ENCODE measurements at regions not wholly inside any gene's neighbourhood (a gene's known extent, or its start where the extent isn't known, plus 50 kb on each side); places are given as distances from the start of the nearest gene placed in this dataset.
A peak's percentile ranks its signal among the peaks of the same experiment; 100 is the strongest.
"Not testable (repeated sequence)": the region's sequence is repeated elsewhere in the genome, so short reads cannot be mapped to it uniquely, and the experiment has no call there.

DNA sequence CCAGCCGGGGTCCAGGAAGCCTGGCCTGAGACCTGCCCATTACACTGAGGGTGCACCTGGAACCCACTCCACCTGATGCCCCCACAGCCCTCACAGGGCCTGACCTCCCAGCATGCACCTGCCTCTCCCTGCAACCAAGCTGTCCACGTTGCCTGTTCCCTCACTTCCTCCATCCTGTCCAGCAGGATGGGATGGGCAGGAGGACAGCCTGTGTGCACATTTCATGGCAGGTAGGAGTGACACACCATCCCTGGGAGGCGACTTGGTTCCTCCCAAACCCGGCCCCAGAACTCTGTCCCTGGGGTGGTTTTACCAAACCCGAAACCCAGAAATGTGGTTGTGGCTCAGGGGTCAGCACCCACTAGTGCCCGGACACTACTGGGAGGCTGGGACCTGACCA is 203.8 kb upstream of the ZNF519 start:
- DNase-seq (ENCODE audit: low spot score) = not testable (repeated sequence)

DNA sequence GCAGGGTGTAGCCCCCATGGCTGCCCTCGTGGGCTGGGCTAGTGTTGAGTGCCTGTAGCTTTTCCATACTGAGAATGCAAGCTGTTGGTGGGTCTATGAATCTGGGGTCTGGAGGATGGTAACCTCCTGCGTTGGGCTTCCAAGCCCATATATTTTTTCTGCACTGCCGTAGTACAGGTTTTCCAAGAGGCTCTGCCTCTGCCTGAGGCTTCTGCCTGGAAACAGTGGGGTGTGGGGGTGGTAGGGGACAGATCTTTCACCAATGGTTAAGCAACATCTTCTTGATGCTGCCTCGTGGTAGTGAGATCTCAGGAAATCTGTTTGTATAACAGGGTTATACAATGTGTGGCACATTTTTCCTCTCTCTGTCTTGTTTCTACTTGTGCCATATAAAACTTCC is 189.0 kb upstream of the ZNF519 start:
- DNase-seq (ENCODE audit: low spot score) = not testable (repeated sequence)

DNA sequence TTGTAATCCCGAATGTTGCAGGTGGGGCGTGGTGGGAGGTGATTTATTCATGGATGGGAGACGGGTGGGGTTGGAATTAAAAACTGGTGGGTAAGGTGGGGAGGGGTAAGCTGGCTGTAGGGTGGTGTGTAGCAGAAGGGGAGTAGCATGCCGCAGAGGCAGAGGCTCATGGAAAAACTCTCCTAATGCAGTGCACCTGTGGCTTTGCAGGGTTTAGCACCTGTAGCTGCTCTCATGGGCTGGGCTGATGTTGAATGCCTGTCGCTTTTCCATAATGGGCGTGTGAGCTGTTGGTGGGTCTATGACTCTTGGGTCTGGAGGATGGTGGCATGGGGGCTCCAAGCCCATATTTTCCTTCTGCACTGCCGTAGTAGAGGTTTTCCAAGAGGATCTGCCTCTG is 169.0 kb upstream of the ZNF519 start:
- DNase-seq (ENCODE audit: low spot score) = not testable (repeated sequence)

DNA sequence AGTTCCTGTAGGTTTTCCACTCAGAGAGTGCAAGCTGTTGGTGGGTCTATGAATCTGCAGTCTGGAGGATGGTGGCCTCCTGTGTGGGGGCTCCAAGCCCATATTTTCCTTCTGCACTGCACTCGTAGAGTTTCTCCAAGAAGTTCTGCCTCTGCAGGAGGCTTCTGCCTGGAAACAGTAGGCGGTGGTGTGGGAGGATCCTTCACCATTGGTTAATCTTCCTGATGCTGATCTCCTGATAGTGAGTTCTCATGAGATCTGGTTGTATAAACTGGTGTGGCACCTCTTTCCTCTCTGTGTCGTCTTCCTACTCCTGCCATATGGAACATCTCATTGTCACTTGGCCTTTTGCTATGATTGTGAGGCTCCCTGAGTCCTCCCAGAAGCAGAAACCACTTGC is 162.8 kb upstream of the ZNF519 start:
- not testable (repeated sequence) for DNase-seq (ENCODE audit: low spot score)

DNA sequence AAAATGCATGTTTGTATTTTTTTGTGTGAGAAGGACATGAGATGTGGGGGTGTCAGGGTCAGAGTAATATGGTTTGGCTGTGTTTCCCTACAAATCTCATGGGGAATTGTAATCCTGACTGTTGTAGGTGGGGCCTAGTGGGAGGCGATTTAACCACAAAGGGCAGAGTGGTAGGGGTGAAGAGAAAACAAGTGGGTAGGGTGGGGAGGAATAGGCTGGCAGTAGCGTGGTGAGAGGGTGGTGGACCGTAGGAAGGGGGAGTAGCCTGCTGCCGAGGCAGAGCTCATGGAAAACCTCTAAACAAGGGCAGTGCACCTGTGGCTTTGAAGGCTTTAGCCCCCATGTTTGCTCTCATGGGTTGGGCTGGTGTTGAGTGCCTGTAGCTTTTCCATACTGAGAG is 152.8 kb upstream of the ZNF519 start:
- DNase-seq (ENCODE audit: low spot score) = no peak

DNA sequence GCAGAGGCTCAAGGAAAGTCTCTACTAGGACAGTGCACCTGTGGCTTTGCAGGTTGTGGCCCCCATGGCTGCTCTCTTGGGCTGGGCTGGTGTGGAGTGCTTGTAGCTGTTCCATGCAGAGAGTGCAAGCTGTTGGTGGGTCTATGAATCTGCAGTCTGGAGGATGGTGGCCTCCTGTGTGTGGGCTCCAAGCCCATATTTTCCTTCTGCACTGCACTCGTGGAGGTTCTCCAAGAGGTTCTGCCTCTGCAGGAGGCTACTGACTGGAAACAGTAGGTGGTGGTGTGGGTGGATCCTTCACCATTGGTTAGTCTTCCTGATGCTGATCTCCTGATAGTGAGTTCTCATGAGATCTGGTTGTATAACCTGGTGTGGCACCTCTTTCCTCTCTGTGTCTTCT is 143.2 kb upstream of the ZNF519 start:
- DNase-seq (ENCODE audit: low spot score) = not testable (repeated sequence)

DNA sequence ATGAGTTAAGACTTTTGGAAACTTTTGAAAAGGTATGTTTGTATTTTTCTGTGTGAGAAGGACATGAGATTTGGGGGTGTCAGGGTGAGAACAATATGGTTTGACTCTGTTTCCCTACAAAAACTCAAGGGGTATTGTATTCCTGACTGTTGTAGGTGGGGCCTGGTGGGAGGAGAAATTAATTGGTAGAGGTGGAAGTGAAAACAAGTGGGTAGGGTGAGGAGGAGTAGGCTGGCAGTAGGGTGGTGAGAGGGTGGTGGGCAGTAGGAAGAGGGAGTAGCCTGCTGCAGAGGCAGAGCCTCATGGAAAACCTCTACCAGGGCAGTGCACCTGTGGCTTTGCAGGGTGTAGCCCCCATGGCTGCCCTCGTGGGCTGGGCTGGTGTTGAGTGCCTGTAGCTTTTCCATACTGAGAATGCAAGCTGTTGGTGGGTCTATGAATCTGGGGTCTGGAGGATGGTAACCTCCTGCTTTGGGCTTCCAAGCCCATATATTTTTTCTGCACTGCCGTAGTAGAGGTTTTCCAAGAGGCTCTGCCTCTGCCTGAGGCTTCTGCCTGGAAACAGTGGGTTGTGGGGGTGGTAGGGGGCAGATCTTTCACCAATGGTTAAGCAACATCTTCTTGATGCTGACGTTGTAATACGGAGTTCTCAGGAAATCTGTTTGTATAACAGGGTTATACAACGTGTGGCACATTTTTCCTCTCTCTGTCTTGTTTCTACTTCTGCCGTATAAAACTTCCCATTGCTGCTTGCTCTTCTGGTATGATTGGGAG is 133.6 kb upstream of the ZNF519 start:
- peak; percentile 47 for DNase-seq (ENCODE audit: low spot score)

DNA sequence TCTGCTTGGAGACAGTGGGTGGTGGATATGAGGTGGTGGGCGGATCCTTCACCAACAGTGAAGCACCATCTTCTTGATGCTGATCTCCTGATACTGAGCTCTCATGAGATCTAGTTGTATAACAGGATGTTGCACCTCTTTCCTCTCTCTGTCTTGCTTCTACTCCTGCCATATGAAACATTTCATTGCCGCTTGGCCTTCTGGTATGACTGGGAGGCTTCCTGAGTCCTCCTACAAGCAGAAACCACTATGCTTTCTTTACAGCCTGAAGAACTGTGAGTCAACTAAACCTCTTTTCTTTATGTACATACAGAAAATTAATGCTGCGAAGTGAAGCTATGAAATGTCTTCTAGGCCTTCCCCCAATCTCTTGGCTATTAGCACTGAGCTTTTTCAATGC is 130.6 kb upstream of the ZNF519 start:
- not testable (repeated sequence) for DNase-seq (ENCODE audit: low spot score)

DNA sequence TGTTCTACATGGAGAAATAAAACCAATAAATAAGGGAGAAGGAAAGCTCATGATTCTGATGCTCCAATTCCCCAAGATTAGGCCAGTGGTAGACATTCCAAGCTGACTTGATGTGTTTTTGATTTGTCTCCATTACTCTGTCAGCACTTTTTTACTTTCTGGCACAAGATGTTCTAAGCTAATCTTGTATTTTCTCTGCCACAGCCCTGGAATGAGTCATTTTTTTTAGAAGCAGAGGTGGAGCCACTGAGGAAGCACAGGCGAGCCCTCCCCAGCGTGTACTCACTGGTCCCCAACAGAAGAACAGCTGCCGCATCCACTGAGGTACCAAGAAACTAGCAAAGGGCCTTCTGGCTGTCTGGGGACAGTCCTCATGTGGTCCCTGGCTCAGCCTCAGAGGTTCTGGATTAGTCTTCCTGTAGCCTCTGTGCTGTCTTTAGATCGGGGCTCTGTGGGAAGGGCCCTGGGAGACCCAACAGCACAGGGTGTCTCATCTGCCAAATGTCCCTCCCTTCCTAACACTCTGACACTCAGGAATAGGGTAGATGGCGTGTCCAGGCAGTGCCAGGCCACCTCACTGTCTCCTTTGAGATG is 117.9 kb upstream of the ZNF519 start:
- DNase-seq (ENCODE audit: low spot score) = peak; percentile 20

DNA sequence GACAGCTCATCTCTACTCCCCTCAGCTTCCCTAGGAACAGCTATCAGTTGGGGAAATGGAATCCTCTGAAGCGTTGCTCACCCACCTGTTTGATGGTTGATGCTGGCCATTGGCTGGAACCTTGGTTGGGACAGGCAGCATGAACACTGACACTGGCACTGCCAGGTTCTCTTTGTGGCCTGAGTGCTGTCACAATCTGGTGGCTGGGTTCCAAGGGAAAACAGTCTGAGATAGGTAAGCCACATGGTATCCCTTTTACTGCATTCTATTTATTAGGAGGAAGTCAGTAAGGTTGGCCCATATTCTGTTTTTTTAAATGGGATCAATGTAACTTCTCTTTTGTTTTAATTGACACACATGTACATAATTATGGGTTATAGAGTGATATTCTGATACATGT is 107.0 kb upstream of the ZNF519 start:
- DNase-seq (ENCODE audit: low spot score) = not testable (repeated sequence)

DNA sequence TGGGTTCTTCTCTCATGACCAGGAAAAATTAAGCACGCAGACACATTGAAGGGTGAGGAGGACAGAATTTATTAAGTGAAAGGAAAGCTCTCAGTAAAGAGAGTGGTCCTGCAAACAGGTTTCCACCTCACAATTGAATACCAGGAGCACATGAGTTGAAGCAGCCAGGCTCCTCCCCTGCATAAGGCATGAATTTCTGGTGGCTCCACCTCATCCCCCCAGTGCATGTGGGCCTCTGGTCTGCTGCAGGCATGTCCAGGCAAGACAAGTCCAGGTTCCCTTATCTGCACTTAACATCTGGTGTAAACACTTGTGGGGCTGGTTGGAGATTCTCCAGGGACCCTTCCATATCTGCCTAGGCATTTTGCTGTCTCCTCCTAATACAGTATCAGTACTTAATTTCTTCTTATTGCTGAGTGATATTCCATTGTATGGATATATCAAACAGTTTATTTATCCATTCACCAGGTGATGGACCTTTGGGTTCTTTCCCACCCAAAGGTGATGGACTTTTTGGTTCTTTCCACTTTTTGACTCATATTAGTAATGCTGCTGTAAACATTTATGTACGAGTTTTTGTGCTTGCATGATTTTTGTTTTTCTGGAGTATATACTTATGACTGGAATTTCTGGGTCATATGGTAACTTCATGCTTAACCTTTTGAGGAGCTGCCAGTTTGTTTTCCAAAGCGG is 104.3 kb upstream of the ZNF519 start:
- not testable (repeated sequence) for DNase-seq (ENCODE audit: low spot score)

DNA sequence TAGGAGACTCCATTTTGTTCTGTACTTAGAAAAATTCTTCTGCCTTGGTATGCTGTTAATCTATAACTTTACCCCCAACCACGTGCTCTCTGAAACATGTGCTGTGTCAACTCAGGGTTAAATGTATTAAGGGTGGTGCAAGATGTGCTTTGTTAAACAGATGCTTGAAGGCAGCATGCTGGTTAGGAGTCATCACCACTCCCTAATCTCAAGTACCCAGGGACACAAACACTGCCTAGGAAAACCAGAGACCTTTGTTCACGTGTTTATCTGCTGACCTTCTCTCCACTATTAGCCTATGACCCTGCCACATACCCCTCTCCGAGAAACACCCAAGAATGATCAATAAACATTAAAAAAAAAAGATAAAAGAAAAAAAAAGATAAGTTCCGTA is 93.0 kb upstream of the ZNF519 start:
- DNase-seq (ENCODE audit: low spot score) = not testable (repeated sequence)

DNA sequence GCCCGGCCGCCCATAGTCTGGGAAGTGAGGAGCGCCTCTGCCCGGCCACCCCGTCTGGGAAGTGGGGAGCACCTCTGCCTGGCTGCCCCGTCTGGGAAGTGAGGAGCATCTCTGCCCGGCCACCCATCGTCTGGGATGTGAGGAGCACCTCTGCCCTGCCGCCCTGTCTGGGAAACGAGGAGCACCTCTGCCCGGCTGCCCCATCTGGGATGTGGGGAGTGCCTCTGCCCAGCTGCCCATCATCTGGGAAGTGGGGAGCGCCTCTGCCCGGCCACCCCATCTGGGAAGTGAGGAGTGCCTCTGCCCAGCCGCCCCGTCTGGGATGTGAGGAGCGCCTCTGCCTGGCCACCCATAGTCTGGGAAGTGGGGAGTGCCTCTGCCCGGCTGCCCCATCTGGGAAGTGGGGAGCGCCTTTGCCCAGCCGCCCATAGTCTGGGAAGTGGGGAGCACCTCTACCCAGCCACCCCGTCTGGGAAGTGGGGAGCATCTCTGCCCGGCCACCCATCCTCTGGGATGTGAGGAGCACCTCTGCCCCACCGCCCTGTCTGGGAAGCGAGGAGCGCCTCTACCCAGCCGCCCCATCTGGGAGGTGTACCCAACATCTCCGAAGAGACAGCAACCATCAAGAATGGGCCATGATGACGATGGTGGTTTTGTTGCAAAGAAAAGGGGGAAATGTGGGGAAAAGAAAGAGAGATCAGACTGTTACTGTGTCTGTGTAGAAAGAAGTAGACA is 92.5 kb upstream of the ZNF519 start:
- DNase-seq (ENCODE audit: low spot score) = not testable (repeated sequence)

DNA sequence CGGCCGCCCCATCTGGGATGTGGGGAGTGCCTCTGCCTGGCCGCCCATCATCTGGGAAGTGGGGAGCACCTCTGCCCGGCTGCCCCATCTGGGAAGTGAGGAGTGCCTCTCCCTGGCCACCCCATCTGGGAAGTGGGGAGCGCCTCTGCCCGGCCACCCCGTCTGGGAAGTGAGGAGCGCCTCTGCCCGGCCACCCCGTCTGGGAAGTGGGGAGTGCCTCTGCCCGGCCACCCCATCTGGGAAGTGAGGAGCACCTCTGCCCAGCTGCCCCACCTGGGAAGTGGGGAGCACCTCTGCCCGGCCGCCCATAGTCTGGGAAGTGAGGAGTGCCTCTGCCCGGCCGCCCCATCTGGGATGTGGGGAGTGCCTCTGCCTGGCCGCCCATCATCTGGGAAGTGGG is 91.7 kb upstream of the ZNF519 start:
- DNase-seq (ENCODE audit: low spot score) = not testable (repeated sequence)

DNA sequence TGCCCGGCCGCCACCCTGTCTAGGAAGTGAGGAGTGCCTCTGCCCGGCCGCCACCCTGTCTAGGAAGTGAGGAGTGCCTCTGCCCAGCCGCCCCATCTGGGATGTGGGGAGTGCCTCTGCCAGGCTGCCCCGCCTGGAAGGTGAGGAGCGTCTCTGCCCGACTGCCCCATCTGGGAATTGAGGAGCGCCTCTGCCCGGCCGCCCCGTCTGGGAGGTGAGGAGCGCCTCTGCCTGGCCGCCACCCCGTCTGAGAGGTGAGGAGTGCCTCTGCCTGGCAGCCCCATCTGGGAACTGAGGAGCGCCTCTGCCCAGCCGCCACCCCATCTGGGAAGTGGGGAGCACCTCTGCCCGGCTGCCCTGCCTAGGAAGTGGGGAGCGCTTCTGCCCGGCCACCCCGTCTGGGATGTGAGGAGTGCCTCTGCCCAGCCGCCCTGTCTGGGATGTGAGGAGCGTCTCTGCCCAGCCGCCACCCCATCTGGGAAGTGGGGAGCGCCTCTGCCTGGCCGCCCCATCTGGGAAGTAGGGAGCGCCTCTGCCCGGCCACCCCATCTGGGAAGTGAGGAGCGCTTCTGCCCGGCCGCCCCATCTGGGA is 91.1 kb upstream of the ZNF519 start:
- DNase-seq (ENCODE audit: low spot score) = not testable (repeated sequence)

DNA sequence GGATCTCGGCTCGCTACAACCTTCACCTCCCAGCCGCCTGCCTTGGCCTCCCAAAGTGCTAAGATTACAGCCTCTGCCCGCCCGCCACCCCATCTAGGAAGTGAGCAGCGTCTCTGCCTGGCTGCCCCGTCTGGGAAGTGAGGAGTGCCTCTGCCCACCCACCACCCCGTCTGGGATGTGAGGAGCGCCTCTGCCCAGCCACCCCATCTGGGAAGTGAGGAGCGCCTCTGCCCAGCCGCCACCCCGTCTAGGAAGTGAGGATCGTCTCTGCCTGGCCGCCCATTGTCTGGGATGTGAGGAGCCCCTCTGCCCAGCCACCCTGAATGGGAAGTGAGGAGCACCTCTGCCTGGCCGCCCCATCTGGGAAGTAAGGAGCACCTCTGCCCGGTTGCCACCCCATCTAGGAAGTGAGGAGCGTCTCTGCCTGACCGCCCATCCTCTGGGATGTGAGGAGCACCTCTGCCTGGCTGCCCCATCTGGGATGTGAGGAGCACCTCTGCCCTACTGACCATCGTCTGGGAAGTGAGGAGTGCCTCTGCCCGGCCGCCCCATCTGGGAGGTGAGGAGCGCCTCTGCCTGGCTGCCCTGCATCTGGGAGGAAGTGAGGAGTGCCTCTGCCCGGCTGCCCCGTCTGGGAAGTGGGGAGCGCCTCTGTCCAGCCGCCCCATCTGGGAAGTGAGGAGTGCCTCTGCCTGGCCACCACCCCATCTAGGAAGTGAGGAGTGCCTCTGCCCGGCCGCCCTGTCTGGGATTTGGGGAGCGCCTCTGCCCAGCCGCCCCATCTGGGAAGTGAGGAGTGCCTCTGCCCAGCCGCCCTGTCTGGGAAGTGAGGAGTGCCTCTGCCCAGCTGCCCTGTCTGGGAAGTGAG is 90.4 kb upstream of the ZNF519 start:
- not testable (repeated sequence) for DNase-seq (ENCODE audit: low spot score)

DNA sequence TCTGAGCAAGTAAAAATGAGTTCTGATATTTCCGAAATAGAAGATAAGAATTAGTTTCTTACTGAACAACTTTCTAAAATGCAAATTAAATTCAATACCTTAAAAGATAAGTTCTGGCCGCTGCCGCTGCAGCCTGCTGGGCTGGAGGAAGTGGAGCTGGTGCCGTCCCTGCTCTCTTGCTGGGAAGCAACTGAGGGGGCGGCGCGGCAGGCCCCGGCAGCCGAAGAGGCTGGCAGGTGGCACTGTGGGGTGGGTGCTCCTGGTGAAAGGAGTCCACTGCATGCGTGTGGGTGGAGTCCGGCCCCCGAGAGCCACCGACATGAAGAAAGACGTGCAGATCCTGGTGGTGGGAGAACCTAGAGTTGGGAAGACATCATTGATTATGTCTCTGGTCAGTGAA is 89.5 kb upstream of the ZNF519 start:
- DNase-seq (ENCODE audit: low spot score) = no peak

DNA sequence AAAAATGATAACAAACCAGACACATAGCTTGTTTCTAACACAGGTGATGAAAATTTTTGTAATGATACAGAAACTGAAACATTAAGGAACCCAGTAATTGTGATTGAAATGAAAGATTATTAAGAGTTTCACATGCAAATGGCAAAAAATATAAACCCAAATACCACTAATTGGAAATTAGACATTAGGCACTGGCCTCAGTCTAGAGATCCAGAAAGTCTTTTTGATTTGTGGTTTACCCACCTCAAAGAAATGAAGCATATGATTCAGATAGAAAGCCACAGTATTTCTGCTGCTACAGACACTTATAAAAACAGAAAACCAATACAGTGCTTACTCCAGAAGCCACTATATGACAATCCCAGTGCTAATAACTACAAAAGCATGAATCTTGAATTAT is 83.7 kb upstream of the ZNF519 start:
- not testable (repeated sequence) for DNase-seq (ENCODE audit: low spot score)

DNA sequence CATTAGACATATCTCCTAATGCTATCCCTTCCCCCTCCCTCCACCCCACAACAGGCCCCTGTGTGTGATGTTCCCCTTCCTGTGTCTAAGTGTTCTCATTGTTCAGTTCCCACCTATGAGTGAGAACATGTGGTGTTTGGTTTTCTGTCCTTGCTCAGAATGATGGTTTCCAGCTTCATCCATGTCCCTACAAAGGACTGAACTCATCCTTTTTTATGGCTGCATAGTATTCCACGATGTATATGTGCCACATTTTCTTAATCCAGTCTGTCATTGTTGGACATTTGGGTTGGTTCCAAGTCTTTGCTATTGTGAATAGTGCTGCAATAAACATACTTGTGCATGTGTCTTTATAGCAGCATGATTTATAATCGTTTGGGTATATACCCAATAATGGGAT is 71.2 kb upstream of the ZNF519 start:
- DNase-seq (ENCODE audit: low spot score) = not testable (repeated sequence)

DNA sequence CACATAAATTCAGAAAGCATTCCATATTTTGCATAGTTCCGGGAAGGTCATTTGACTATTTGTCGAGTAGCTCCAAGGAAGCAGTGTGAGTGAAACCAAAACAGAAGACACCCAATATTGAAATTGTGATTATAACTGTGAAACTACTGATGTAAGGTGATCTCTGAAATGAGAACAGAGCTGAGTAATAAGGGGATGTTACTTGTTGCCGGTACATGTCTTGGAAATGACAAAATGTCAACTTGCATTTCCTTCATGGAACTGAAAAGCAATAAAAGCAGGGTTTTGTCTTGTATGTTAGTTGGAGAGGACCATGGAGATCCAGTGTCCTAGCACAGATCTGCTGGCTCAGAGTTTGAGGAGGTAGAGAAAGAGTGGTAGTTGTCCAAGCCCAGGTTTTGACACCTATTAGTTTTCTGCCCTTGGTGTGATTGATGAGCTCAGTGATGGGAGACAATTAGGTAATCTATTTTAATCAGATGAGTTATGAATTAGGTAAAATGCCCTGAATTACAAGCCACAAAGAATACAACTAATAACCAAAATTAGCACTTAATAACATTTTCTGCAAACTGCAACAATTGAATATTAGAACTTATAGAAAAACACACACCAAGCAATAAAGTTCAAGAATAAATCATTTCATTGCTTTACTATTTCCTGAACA is 58.7 kb upstream of the ZNF519 start:
- DNase-seq (ENCODE audit: low spot score) = not testable (repeated sequence)
